WTC11 (cell line): ENCODE measurements at regions not wholly inside any gene's neighbourhood (a gene's known extent, or its start where the extent isn't known, plus 50 kb on each side); places are given as distances from the start of the nearest gene placed in this dataset.
A peak's percentile ranks its signal among the peaks of the same experiment; 100 is the strongest.

Experiments
- ATAC-seq: fragments of 200-7000 bp; cut with Tn5 transposase; 2 replicates; pipeline ENCODE4 v1.10.0; 2021; ENCODE audit warnings: mild to moderate bottlenecking, moderate library complexity
- CTCF ChIA-PET: fragments of 300-600 bp; sonication (Branson Sonifier 250); formaldehyde crosslinking; loops from one replicate; lab custom pipeline; 2021; ENCODE audit warnings: antibody characterized with exemption; lab: Charles Lee
- POLR2A ChIA-PET: fragments of 350-600 bp; sonication (Branson Sonifier 250); formaldehyde crosslinking; loops from one replicate; lab custom pipeline; 2021; ENCODE audit warnings: antibody characterized with exemption; lab: Charles Lee
- DNase-seq: peaks from one replicate; pipeline ENCODE4 v3.0.0; 2021; ENCODE audit warnings: low spot score
- H3K27ac Mint-ChIP-seq: 2 replicates; pipeline ENCODE4 v1.8.0; 2021; ENCODE audit warnings: mixed read lengths
- H3K27me3 Mint-ChIP-seq: 2 replicates; pipeline ENCODE4 v1.8.0; 2021; ENCODE audit warnings: low read depth, mild to moderate bottlenecking, moderate library complexity, mixed read lengths
- H3K36me3 Mint-ChIP-seq: 2 replicates; pipeline ENCODE4 v1.8.0; 2021; ENCODE audit warnings: mixed read lengths
- H3K4me1 Mint-ChIP-seq: 2 replicates; pipeline ENCODE4 v1.8.0; 2022; ENCODE audit warnings: mixed read lengths
- H3K4me3 Mint-ChIP-seq: 2 replicates; pipeline ENCODE4 v1.8.0; 2021; ENCODE audit warnings: mild to moderate bottlenecking, moderate library complexity, mixed read lengths
- H3K9me3 Mint-ChIP-seq: 2 replicates; pipeline ENCODE4 v1.8.0; 2021; ENCODE audit warnings: mixed read lengths
- CBFB ChIP-seq: sonication (generic); formaldehyde crosslinking; IDR thresholded peaks from 2 replicates; pipeline ENCODE4 v1.8.1; 2022; ENCODE audit warnings: mild to moderate bottlenecking, low read depth, missing genetic modification reagents
- ELF4 ChIP-seq: sonication (generic); formaldehyde crosslinking; IDR thresholded peaks from 2 replicates; pipeline ENCODE4 v1.8.1; 2022; ENCODE audit warnings: low read depth, mild to moderate bottlenecking, moderate library complexity, missing genetic modification reagents
- GABPB1 ChIP-seq: sonication (generic); formaldehyde crosslinking; IDR thresholded peaks from 2 replicates; pipeline ENCODE4 v1.8.1; 2023; ENCODE audit warnings: mild to moderate bottlenecking, missing genetic modification reagents
- HMGA2 ChIP-seq: fragments of 250-450 bp; sonication (Bioruptor Pico); IDR thresholded peaks from 2 replicates; pipeline ENCODE4 v1.4.0; 2021; ENCODE audit warnings: mild to moderate bottlenecking, moderate library complexity
- KAT7 ChIP-seq: sonication (generic); formaldehyde crosslinking; IDR thresholded peaks from 2 replicates; pipeline ENCODE4 v1.8.1; 2023; ENCODE audit warnings: missing genetic modification reagents, mild to moderate bottlenecking, borderline replicate concordance
- NFATC4 ChIP-seq: fragments of 250-450 bp; sonication (Bioruptor Pico); IDR thresholded peaks from 2 replicates; pipeline ENCODE4 v1.9.0; 2021; ENCODE audit warnings: mild to moderate bottlenecking
- NFE2L1 ChIP-seq: sonication (generic); formaldehyde crosslinking; IDR thresholded peaks from 2 replicates; pipeline ENCODE4 v1.8.1; 2023; ENCODE audit warnings: missing genetic modification reagents
- SOX15 ChIP-seq: fragments of 250-450 bp; sonication (Bioruptor Pico); IDR thresholded peaks from 2 replicates; pipeline ENCODE4 v1.9.0; 2021; ENCODE audit warnings: mild to moderate bottlenecking
- SP1 ChIP-seq: sonication (generic); formaldehyde crosslinking; conservative IDR thresholded peaks from 2 replicates; pipeline ENCODE4 v1.8.1; 2022; ENCODE audit warnings: missing genetic modification reagents
- TCF7 ChIP-seq: sonication (generic); formaldehyde crosslinking; IDR thresholded peaks from 2 replicates; pipeline ENCODE4 v1.8.0; 2022; ENCODE audit warnings: mild to moderate bottlenecking, low read depth, missing genetic modification reagents, moderate library complexity
- ZNF317 ChIP-seq: sonication (generic); formaldehyde crosslinking; IDR thresholded peaks from 2 replicates; pipeline ENCODE4 v1.8.1; 2023; ENCODE audit warnings: low read depth, mild to moderate bottlenecking, moderate library complexity, missing genetic modification reagents, borderline replicate concordance
- TF ChIP-seq, protein P1 (sequence below): sonication (generic); formaldehyde crosslinking; IDR thresholded peaks from 2 replicates; pipeline ENCODE4 v1.8.1; 2022; ENCODE audit warnings: low read depth, mild to moderate bottlenecking, moderate library complexity, missing genetic modification reagents, borderline replicate concordance
- TF ChIP-seq, protein P2 (sequence below): sonication (generic); formaldehyde crosslinking; IDR thresholded peaks from 2 replicates; pipeline ENCODE4 v1.8.0; 2022; ENCODE audit warnings: mild to moderate bottlenecking, missing genetic modification reagents
- TF ChIP-seq, protein P3 (sequence below): sonication (generic); formaldehyde crosslinking; IDR thresholded peaks from 2 replicates; pipeline ENCODE4 v1.8.1; 2023; ENCODE audit warnings: mild to moderate bottlenecking, missing genetic modification reagents
- TF ChIP-seq, protein P4 (sequence below): sonication (generic); formaldehyde crosslinking; IDR thresholded peaks from 2 replicates; pipeline ENCODE4 v1.8.1; 2022; ENCODE audit warnings: mild to moderate bottlenecking, missing genetic modification reagents, moderate library complexity, borderline replicate concordance
- TF ChIP-seq, protein P5 (sequence below): fragments of 250-450 bp; sonication (Bioruptor Pico); IDR thresholded peaks from 2 replicates; pipeline ENCODE4 v1.9.0; 2021; ENCODE audit warnings: mild to moderate bottlenecking
- TF ChIP-seq, protein P6 (sequence below): sonication (generic); formaldehyde crosslinking; IDR thresholded peaks from 2 replicates; pipeline ENCODE4 v1.8.1; 2023; ENCODE audit warnings: mild to moderate bottlenecking, missing genetic modification reagents
- TF ChIP-seq, protein P7 (sequence below): sonication (generic); formaldehyde crosslinking; conservative IDR thresholded peaks from 2 replicates; pipeline ENCODE4 v1.8.1; 2022; ENCODE audit warnings: mild to moderate bottlenecking, missing genetic modification reagents
- TF ChIP-seq, protein P8 (sequence below): fragments of 250-450 bp; sonication (Bioruptor Pico); IDR thresholded peaks from 2 replicates; pipeline ENCODE4 v1.8.0; 2021; ENCODE audit warnings: mild to moderate bottlenecking
- TF ChIP-seq, protein P9 (sequence below): sonication (generic); formaldehyde crosslinking; IDR thresholded peaks from 2 replicates; pipeline ENCODE4 v1.8.0; 2023; ENCODE audit warnings: missing genetic modification reagents, mild to moderate bottlenecking, borderline replicate concordance

DNA sequence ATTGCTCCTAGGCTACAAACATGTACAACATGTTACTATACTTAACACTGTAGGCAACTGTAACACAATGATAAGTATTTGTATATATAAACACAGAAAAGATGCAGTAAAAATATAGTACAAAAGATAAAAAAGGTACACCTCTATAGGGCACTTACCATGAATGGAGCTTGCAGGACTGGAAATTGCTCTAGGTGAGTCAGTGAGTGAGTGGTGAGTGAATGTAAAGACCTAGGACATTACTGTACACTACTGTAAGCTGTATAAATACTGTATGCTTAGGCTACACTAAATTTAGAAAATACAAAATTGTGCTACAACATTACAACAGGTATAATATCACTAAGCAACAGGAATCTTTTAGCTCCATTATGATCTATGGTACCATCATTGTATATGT lies 312.0 kb upstream of the PREP start (continued):
- TF ChIP-seq, protein P1, sequence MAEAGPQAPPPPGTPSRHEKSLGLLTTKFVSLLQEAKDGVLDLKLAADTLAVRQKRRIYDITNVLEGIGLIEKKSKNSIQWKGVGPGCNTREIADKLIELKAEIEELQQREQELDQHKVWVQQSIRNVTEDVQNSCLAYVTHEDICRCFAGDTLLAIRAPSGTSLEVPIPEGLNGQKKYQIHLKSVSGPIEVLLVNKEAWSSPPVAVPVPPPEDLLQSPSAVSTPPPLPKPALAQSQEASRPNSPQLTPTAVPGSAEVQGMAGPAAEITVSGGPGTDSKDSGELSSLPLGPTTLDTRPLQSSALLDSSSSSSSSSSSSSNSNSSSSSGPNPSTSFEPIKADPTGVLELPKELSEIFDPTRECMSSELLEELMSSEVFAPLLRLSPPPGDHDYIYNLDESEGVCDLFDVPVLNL (CRISPR knock-in tag), result no peak
- TF ChIP-seq NFATC4 (CRISPR knock-in tag) (no peak), CBFB (CRISPR knock-in tag) (no peak)

DNA sequence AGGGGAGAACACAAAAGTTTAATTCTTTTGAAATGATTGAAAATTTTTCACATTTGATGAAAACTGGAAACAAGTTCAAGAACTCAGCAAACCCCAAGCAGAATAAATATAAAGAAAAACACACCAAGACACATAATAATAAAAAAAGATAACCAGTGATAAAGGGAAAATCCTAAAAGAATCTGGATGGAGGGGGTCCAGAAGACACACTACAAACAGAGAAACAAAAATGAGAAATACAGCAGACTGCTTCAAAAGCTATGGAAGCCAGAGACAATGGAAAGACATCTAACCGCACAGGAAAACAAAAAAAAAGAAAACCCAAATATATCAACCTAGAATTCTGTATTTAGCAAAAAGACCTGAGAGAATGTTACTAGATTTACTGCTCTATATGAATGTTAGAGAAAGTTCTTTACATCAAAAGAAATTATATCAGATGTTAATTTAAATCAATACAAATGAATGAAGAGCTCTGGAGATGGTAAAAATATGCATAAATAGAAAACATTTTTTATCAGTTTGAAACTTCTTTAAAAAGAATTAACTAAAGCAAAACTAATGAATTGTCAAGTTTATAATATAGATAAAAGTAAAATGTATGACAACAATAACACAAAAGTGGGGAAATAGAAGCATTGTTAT lies 310.7 kb upstream of the PREP start:
- no peak overlapping the region for H3K27ac Mint-ChIP-seq
- ATAC-seq (no peak), DNase-seq (no peak)
- H3K9me3 Mint-ChIP-seq, result peaks cover 55% of the 10 kb centered on the region
- peaks cover 18% of the 10 kb centered on the region for H3K4me1 Mint-ChIP-seq
- H3K4me3 Mint-ChIP-seq, result no peak overlapping the region
- peaks cover 46% of the 10 kb centered on the region for H3K36me3 Mint-ChIP-seq
- CTCF ChIA-PET, result no interaction called here
- peaks cover 4% of the 10 kb centered on the region; the same call in 1 of the 2 replicates for H3K27me3 Mint-ChIP-seq
- POLR2A ChIA-PET, result no interaction called here
- TF ChIP-seq, protein P2, sequence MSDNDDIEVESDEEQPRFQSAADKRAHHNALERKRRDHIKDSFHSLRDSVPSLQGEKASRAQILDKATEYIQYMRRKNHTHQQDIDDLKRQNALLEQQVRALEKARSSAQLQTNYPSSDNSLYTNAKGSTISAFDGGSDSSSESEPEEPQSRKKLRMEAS (CRISPR knock-in tag), result no peak
- TF ChIP-seq, protein P3, sequence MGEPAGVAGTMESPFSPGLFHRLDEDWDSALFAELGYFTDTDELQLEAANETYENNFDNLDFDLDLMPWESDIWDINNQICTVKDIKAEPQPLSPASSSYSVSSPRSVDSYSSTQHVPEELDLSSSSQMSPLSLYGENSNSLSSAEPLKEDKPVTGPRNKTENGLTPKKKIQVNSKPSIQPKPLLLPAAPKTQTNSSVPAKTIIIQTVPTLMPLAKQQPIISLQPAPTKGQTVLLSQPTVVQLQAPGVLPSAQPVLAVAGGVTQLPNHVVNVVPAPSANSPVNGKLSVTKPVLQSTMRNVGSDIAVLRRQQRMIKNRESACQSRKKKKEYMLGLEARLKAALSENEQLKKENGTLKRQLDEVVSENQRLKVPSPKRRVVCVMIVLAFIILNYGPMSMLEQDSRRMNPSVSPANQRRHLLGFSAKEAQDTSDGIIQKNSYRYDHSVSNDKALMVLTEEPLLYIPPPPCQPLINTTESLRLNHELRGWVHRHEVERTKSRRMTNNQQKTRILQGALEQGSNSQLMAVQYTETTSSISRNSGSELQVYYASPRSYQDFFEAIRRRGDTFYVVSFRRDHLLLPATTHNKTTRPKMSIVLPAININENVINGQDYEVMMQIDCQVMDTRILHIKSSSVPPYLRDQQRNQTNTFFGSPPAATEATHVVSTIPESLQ (CRISPR knock-in tag), result no peak
- peak; percentile 98 for TF ChIP-seq ZNF317 (CRISPR knock-in tag)
- no peak for TF ChIP-seq KAT7 (CRISPR knock-in tag)
- TF ChIP-seq, protein P4, sequence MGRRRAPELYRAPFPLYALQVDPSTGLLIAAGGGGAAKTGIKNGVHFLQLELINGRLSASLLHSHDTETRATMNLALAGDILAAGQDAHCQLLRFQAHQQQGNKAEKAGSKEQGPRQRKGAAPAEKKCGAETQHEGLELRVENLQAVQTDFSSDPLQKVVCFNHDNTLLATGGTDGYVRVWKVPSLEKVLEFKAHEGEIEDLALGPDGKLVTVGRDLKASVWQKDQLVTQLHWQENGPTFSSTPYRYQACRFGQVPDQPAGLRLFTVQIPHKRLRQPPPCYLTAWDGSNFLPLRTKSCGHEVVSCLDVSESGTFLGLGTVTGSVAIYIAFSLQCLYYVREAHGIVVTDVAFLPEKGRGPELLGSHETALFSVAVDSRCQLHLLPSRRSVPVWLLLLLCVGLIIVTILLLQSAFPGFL (CRISPR knock-in tag), result no peak

DNA sequence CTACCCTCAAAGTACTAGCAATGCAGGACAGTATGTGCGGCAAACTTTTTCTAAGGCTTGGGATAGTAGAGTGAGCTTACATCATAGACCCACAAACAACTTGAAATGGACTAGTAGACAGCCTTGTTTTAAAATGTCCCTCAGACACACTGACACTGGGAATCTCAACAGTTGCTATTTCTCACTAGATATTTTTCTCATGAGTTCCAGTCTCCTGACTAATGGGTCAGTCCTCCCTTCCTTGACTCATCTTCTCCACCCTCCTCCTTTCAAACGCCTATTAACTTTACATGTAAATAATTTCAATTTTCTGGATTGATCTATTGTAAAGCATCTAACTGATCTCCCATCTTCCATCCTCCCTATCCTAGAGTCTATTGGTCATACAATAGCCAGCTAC lies 308.3 kb upstream of the PREP start:
- ATAC-seq (no peak), DNase-seq (no peak)
- Mint-ChIP-seq H3K9me3 (peaks cover 48% of the 10 kb centered on the region), H3K4me3 (no peak overlapping the region), H3K4me1 (peaks cover 7% of the 10 kb centered on the region), H3K27me3 (no peaks in the 10 kb centered on the region), H3K27ac (no peak overlapping the region), H3K36me3 (peaks cover 37% of the 10 kb centered on the region)
- CTCF ChIA-PET, result no interaction called here
- POLR2A ChIA-PET, result no interaction called here
- TF ChIP-seq, protein P5, sequence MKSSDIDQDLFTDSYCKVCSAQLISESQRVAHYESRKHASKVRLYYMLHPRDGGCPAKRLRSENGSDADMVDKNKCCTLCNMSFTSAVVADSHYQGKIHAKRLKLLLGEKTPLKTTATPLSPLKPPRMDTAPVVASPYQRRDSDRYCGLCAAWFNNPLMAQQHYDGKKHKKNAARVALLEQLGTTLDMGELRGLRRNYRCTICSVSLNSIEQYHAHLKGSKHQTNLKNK (CRISPR knock-in tag), result no peak
- no peak for TF ChIP-seq SOX15 (CRISPR knock-in tag)
- no peak for TF ChIP-seq TCF7 (CRISPR knock-in tag)
- TF ChIP-seq, protein P6, sequence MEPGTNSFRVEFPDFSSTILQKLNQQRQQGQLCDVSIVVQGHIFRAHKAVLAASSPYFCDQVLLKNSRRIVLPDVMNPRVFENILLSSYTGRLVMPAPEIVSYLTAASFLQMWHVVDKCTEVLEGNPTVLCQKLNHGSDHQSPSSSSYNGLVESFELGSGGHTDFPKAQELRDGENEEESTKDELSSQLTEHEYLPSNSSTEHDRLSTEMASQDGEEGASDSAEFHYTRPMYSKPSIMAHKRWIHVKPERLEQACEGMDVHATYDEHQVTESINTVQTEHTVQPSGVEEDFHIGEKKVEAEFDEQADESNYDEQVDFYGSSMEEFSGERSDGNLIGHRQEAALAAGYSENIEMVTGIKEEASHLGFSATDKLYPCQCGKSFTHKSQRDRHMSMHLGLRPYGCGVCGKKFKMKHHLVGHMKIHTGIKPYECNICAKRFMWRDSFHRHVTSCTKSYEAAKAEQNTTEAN (CRISPR knock-in tag), result no peak
- TF ChIP-seq NFE2L1 (CRISPR knock-in tag), result no peak
- TF ChIP-seq, protein P7, sequence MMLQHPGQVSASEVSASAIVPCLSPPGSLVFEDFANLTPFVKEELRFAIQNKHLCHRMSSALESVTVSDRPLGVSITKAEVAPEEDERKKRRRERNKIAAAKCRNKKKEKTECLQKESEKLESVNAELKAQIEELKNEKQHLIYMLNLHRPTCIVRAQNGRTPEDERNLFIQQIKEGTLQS, result no peak
- TF ChIP-seq GABPB1 (CRISPR knock-in tag), result no peak
- TF ChIP-seq, protein P8, sequence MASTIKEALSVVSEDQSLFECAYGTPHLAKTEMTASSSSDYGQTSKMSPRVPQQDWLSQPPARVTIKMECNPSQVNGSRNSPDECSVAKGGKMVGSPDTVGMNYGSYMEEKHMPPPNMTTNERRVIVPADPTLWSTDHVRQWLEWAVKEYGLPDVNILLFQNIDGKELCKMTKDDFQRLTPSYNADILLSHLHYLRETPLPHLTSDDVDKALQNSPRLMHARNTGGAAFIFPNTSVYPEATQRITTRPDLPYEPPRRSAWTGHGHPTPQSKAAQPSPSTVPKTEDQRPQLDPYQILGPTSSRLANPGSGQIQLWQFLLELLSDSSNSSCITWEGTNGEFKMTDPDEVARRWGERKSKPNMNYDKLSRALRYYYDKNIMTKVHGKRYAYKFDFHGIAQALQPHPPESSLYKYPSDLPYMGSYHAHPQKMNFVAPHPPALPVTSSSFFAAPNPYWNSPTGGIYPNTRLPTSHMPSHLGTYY, result no peak
- no peak for TF ChIP-seq ELF4 (CRISPR knock-in tag)
- TF ChIP-seq SP1 (CRISPR knock-in tag), result no peak
- TF ChIP-seq, protein P9, sequence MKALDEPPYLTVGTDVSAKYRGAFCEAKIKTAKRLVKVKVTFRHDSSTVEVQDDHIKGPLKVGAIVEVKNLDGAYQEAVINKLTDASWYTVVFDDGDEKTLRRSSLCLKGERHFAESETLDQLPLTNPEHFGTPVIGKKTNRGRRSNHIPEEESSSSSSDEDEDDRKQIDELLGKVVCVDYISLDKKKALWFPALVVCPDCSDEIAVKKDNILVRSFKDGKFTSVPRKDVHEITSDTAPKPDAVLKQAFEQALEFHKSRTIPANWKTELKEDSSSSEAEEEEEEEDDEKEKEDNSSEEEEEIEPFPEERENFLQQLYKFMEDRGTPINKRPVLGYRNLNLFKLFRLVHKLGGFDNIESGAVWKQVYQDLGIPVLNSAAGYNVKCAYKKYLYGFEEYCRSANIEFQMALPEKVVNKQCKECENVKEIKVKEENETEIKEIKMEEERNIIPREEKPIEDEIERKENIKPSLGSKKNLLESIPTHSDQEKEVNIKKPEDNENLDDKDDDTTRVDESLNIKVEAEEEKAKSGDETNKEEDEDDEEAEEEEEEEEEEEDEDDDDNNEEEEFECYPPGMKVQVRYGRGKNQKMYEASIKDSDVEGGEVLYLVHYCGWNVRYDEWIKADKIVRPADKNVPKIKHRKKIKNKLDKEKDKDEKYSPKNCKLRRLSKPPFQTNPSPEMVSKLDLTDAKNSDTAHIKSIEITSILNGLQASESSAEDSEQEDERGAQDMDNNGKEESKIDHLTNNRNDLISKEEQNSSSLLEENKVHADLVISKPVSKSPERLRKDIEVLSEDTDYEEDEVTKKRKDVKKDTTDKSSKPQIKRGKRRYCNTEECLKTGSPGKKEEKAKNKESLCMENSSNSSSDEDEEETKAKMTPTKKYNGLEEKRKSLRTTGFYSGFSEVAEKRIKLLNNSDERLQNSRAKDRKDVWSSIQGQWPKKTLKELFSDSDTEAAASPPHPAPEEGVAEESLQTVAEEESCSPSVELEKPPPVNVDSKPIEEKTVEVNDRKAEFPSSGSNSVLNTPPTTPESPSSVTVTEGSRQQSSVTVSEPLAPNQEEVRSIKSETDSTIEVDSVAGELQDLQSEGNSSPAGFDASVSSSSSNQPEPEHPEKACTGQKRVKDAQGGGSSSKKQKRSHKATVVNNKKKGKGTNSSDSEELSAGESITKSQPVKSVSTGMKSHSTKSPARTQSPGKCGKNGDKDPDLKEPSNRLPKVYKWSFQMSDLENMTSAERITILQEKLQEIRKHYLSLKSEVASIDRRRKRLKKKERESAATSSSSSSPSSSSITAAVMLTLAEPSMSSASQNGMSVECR, result no peak
- no peak for TF ChIP-seq HMGA2 (CRISPR knock-in tag)
